HL-60 (cell line): ENCODE measurements at regions not wholly inside any gene's neighbourhood (a gene's known extent, or its start where the extent isn't known, plus 50 kb on each side); places are given as distances from the start of the nearest gene placed in this dataset.
"Not testable (repeated sequence)": the region's sequence is repeated elsewhere in the genome, so short reads cannot be mapped to it uniquely, and the experiment has no call there.

Experiments
- DNase-seq, 2 experiments: peaks; one replicate each; pipeline ENCODE4 v3.0.0-alpha.2; 2010 to 2020; ENCODE audit warnings: low read depth in 1 of 2, low spot score in 1 of 2
- H3K27ac ChIP-seq: fragments of 250-450 bp; sonication (Bioruptor Pico); replicated peaks from 2 replicates; pipeline ENCODE4 v1.5.1; 2020; ENCODE audit warnings: mild to moderate bottlenecking, moderate library complexity
- H3K27me3 ChIP-seq: fragments of 250-450 bp; sonication (Bioruptor Pico); 2 replicates; pipeline ENCODE4 v1.5.1; 2021; ENCODE audit warnings: mild to moderate bottlenecking, moderate library complexity; ENCODE audit not compliant: insufficient read depth, poor library complexity, severe bottlenecking
- H3K4me3 ChIP-seq: replicated peaks from 2 replicates; pipeline ENCODE4 v1.5.1; 2011; ENCODE audit warnings: mild to moderate bottlenecking, control low read depth, low read length; ENCODE audit not compliant: insufficient read depth
- GABPA ChIP-seq: IDR thresholded peaks from 2 replicates; pipeline ENCODE4 v1.6.1; 2012; ENCODE audit warnings: low read depth
- POLR2AphosphoS5 ChIP-seq: IDR thresholded peaks from 2 replicates; pipeline ENCODE4 v1.6.1; 2012; ENCODE audit warnings: low read depth
- SPI1 ChIP-seq: IDR thresholded peaks from 2 replicates; pipeline ENCODE4 v1.6.1; 2012; ENCODE audit warnings: low read depth, mild to moderate bottlenecking, borderline replicate concordance
- TF ChIP-seq, protein P1 (sequence below): IDR thresholded peaks from 2 replicates; pipeline ENCODE4 v1.6.1; 2012; ENCODE audit warnings: low read depth; ENCODE audit not compliant: insufficient replicate concordance
- TF ChIP-seq, protein P2 (sequence below): IDR thresholded peaks from one replicate; pipeline ENCODE4 v1.5.1; 2011; ENCODE audit warnings: low read length, control low read depth, inconsistent platforms; ENCODE audit not compliant: insufficient read depth

DNA sequence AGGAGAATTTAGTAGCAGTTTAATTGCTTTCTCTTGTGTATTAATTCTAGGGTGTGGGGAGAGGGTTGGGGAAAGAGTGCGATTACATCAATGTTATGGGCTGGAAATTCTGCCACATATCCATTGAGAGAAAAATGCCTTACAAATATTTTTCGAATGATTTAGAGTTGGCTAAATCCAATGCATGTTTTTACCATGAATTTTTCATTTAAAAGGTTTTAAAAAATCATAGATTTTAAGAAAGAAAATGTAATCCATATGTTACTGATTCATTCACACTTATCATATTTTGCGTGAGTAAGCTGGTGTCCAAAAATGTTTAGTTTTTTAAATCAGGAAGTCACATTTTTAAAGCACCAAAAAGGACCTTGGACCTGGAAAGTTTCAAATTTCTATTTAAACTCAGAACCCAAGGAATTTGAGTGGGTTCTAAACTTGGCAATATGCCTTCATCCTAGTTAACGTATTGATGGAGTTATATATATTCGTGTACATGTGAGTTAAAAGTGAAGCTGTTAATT lies 627.4 kb upstream of the CITED2 start:
- TF ChIP-seq SPI1 (no peak), GABPA (no peak), POLR2AphosphoS5 (no peak)
- TF ChIP-seq, protein P1, sequence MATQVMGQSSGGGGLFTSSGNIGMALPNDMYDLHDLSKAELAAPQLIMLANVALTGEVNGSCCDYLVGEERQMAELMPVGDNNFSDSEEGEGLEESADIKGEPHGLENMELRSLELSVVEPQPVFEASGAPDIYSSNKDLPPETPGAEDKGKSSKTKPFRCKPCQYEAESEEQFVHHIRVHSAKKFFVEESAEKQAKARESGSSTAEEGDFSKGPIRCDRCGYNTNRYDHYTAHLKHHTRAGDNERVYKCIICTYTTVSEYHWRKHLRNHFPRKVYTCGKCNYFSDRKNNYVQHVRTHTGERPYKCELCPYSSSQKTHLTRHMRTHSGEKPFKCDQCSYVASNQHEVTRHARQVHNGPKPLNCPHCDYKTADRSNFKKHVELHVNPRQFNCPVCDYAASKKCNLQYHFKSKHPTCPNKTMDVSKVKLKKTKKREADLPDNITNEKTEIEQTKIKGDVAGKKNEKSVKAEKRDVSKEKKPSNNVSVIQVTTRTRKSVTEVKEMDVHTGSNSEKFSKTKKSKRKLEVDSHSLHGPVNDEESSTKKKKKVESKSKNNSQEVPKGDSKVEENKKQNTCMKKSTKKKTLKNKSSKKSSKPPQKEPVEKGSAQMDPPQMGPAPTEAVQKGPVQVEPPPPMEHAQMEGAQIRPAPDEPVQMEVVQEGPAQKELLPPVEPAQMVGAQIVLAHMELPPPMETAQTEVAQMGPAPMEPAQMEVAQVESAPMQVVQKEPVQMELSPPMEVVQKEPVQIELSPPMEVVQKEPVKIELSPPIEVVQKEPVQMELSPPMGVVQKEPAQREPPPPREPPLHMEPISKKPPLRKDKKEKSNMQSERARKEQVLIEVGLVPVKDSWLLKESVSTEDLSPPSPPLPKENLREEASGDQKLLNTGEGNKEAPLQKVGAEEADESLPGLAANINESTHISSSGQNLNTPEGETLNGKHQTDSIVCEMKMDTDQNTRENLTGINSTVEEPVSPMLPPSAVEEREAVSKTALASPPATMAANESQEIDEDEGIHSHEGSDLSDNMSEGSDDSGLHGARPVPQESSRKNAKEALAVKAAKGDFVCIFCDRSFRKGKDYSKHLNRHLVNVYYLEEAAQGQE: no peak
- TF ChIP-seq, protein P2, sequence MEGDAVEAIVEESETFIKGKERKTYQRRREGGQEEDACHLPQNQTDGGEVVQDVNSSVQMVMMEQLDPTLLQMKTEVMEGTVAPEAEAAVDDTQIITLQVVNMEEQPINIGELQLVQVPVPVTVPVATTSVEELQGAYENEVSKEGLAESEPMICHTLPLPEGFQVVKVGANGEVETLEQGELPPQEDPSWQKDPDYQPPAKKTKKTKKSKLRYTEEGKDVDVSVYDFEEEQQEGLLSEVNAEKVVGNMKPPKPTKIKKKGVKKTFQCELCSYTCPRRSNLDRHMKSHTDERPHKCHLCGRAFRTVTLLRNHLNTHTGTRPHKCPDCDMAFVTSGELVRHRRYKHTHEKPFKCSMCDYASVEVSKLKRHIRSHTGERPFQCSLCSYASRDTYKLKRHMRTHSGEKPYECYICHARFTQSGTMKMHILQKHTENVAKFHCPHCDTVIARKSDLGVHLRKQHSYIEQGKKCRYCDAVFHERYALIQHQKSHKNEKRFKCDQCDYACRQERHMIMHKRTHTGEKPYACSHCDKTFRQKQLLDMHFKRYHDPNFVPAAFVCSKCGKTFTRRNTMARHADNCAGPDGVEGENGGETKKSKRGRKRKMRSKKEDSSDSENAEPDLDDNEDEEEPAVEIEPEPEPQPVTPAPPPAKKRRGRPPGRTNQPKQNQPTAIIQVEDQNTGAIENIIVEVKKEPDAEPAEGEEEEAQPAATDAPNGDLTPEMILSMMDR: no peak
- no peak for DNase-seq
- no peaks in the 10 kb centered on the region for H3K27me3 ChIP-seq
- H3K27ac ChIP-seq: no peak overlapping the region
- H3K4me3 ChIP-seq: no peak overlapping the region

DNA sequence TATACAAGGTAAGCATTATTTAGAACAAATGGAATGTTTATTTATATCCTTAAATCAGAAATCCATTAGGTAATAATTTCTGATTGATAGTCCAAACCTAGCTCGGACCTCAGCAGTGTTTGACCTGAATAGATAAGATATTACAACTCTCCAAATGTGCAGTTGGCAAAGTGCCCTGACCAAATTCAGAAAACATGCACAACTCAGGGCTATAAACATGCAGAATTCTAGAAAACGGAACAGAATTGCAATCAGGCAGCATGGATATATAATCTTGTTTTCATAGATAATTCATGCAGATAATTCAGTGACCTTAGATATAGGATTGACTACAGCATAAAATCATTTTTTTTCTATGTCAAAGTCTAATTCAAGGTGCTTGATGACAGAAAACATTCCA lies 626.6 kb upstream of the CITED2 start:
- no peak for TF ChIP-seq GABPA
- no peak for TF ChIP-seq SPI1
- H3K4me3 ChIP-seq: no peak overlapping the region
- no peaks in the 10 kb centered on the region for H3K27me3 ChIP-seq

DNA sequence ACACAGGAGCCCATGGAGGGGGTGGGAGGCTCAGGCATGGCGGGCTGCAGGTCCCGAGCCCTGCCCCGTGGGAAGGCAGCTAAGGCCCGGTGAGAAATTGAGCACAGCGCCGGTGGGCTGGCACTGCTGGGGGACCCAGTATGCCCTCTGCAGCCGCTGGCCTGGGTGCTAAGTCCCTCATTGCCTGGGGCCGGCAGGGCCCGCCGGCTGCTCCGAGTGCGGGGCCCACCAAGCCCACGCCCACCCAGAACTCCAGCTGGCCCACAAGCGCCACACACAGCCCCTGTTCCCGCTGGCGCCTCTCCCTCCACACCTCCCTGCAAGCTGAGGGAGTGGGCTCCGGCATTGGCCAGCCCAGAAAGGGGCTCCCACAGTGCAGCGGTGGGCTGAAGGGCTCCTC lies 625.2 kb upstream of the CITED2 start:
- not testable (repeated sequence) for H3K4me3 ChIP-seq, DNase-seq, H3K27ac ChIP-seq, H3K27me3 ChIP-seq

More for the DNA sequence above, 626.6 kb upstream of the CITED2 start:
- H3K27ac ChIP-seq: no peak overlapping the region
- no peak for DNase-seq

DNA sequence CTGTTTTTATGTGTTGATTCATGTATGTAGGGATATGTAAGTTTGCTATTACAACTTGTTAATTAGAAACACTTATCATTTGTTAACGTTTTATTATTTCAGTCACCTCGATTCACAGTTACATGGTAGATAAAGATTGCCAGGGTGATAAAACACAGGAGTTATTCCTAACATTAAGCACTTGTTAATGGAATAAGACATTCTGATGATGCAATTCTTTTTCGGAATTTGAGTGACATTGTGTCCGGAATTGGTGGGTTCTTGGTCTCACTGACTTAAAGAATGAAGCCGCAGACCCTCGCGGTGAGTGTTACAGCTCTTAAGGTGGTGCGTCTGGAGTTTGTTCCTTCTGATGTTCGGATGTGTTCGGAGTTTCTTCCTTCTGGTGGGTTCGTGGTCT lies 624.0 kb upstream of the CITED2 start:
- H3K4me3 ChIP-seq, H3K27ac ChIP-seq, DNase-seq, H3K27me3 ChIP-seq: not testable (repeated sequence)

DNA sequence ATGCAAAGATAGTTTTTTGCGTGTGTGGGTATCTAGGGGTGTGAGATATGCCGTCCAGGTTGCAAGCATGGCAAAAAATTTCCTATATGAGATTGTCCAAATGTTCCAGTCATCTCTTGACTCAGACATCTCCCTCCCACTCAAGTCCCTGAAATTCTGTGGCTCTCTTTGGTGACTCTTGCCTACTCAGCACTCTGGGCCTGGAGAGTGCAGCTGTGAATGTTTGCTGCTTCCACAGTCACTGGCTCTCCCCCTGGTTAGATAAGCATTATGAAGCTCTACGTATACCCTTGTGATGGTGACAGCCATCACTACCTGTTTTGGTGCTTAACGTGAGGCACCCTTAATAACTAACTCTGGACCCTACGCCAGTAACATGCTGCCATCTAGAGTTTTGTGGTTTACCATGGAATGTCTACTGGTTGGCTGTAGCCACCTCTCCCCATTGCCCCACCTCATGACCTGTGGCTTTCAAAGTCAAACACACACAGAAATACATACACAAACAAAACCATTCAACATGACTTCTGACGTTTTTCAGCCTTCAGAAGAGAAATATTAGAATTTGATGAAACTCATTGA lies 621.9 kb upstream of the CITED2 start:
- Histone ChIP-seq H3K4me3 (no peak overlapping the region), H3K27ac (no peak overlapping the region), H3K27me3 (no peaks in the 10 kb centered on the region)
- peak in 1 of 2 experiments; percentile 39 for DNase-seq
- no peak for TF ChIP-seq POLR2AphosphoS5
- no peak for TF ChIP-seq SPI1
- no peak for TF ChIP-seq GABPA
- TF ChIP-seq, protein P2: no peak
- TF ChIP-seq, protein P1: no peak
